ENCODE measurements at regions not wholly inside any gene's neighbourhood (a gene's known extent, or its start where the extent isn't known, plus 50 kb on each side); places are given as distances from the start of the nearest gene placed in this dataset.

GRCh38 chr1:94325377-94326302 is 88.3 kb upstream of the ARHGAP29 start:
- no peak for DNase-seq

GRCh38 chr1:94324178-94324544 is 86.8 kb upstream of the ARHGAP29 start:
- no peak for DNase-seq

- no peak for DNase-seq
These were observed 86.2 kb upstream of the ARHGAP29 start for GRCh38 chr1:94323311-94324177.

- no peak for DNase-seq
These were observed 85.3 kb upstream of the ARHGAP29 start for GRCh38 chr1:94322696-94323095.

- no peak for DNase-seq
These were observed 84.3 kb upstream of the ARHGAP29 start for GRCh38 chr1:94321662-94322061.

GRCh38 chr1:94319319-94320102 is 82.1 kb upstream of the ARHGAP29 start:
- DNase-seq, result no peak

GRCh38 chr1:94318505-94319030 is 81.2 kb upstream of the ARHGAP29 start:
- no peak for DNase-seq

GRCh38 chr1:94317790-94318188 is 80.4 kb upstream of the ARHGAP29 start:
- no peak for DNase-seq

GRCh38 chr1:94316836-94317789 is 79.7 kb upstream of the ARHGAP29 start:
- no peak for DNase-seq

- DNase-seq, result no peak
These were observed 78.8 kb upstream of the ARHGAP29 start for GRCh38 chr1:94316183-94316582.

- DNase-seq, result no peak
These were observed 78.2 kb upstream of the ARHGAP29 start for GRCh38 chr1:94315552-94316116.

GRCh38 chr1:94314222-94314858 is 77.0 kb upstream of the ARHGAP29 start:
- no peak for DNase-seq

GRCh38 chr1:94310570-94311270 is 73.3 kb upstream of the ARHGAP29 start:
- no peak for DNase-seq

- no peak for DNase-seq
These were observed 72.6 kb upstream of the ARHGAP29 start for GRCh38 chr1:94309829-94310569.

- no peak for DNase-seq
These were observed 71.8 kb upstream of the ARHGAP29 start for GRCh38 chr1:94309216-94309615.

- no peak for DNase-seq
These were observed 69.1 kb upstream of the ARHGAP29 start for GRCh38 chr1:94306521-94306920.

GRCh38 chr1:94305704-94306103 is 68.3 kb upstream of the ARHGAP29 start:
- no peak for DNase-seq

- no peak for DNase-seq
These were observed 67.2 kb upstream of the ARHGAP29 start for GRCh38 chr1:94304553-94304952.

GRCh38 chr1:94303005-94303404 is 65.6 kb upstream of the ARHGAP29 start:
- no peak for DNase-seq

Data from T-helper 1 cell (primary cell).